ENCODE measurements at regions not wholly inside any gene's neighbourhood (a gene's known extent, or its start where the extent isn't known, plus 50 kb on each side); places are given as distances from the start of the nearest gene placed in this dataset.

- no peak for DNase-seq (ENCODE audit: low read depth in 6 of 9, low spot score in 9 of 9)
- H3K9me3 ChIP-seq (ENCODE audit: control insufficient read depth in 2 of 2, insufficient read depth in 1 of 2, low read length in 1 of 2) = no peaks in the 10 kb centered on the region
- WGBS = 55% methylated on average over 5 of the region's 5 CpGs
- no peaks in the 10 kb centered on the region for H3K4me1 ChIP-seq (ENCODE audit: control insufficient read depth in 2 of 2, insufficient read depth in 2 of 2, low read length in 2 of 2)
- no peak overlapping the region for H3K4me3 ChIP-seq (ENCODE audit: low read length in 2 of 2)
- H3K36me3 ChIP-seq (ENCODE audit: control insufficient read depth in 2 of 2, insufficient read depth in 2 of 2, low read length in 1 of 2) = no peaks in the 10 kb centered on the region
- no peaks in the 10 kb centered on the region for H3K27me3 ChIP-seq (ENCODE audit: control insufficient read depth in 2 of 2, insufficient read depth in 1 of 2, low read length in 1 of 2)
- no peak overlapping the region for H3K27ac ChIP-seq (ENCODE audit: low read depth in 1 of 2, low read length in 1 of 2)
Measured at GRCh38 chr9:107999011-107999410, 509.4 kb upstream of the KLF4 start.

- no peaks in the 10 kb centered on the region for H3K9me3 ChIP-seq (ENCODE audit: control insufficient read depth in 2 of 2, insufficient read depth in 1 of 2, low read length in 1 of 2)
- no peak overlapping the region for H3K4me3 ChIP-seq (ENCODE audit: low read length in 2 of 2)
- no peaks in the 10 kb centered on the region for H3K36me3 ChIP-seq (ENCODE audit: control insufficient read depth in 2 of 2, insufficient read depth in 2 of 2, low read length in 1 of 2)
- DNase-seq (ENCODE audit: low read depth in 6 of 9, low spot score in 9 of 9) = no peak
- no peaks in the 10 kb centered on the region for H3K4me1 ChIP-seq (ENCODE audit: control insufficient read depth in 2 of 2, insufficient read depth in 2 of 2, low read length in 2 of 2)
- 63% methylated on average over 2 of the region's 2 CpGs for WGBS
- no peaks in the 10 kb centered on the region for H3K27me3 ChIP-seq (ENCODE audit: control insufficient read depth in 2 of 2, insufficient read depth in 1 of 2, low read length in 1 of 2)
- H3K27ac ChIP-seq (ENCODE audit: low read depth in 1 of 2, low read length in 1 of 2) = no peak overlapping the region
Measured at GRCh38 chr9:107994648-107995047, 505.1 kb upstream of the KLF4 start.

- no peak overlapping the region for H3K4me3 ChIP-seq (ENCODE audit: low read length in 2 of 2)
- H3K9me3 ChIP-seq (ENCODE audit: control insufficient read depth in 2 of 2, insufficient read depth in 1 of 2, low read length in 1 of 2) = no peaks in the 10 kb centered on the region
- no peaks in the 10 kb centered on the region for H3K27me3 ChIP-seq (ENCODE audit: control insufficient read depth in 2 of 2, insufficient read depth in 1 of 2, low read length in 1 of 2)
- no peaks in the 10 kb centered on the region for H3K4me1 ChIP-seq (ENCODE audit: control insufficient read depth in 2 of 2, insufficient read depth in 2 of 2, low read length in 2 of 2)
- H3K36me3 ChIP-seq (ENCODE audit: control insufficient read depth in 2 of 2, insufficient read depth in 2 of 2, low read length in 1 of 2) = no peaks in the 10 kb centered on the region
- no peak overlapping the region for H3K27ac ChIP-seq (ENCODE audit: low read depth in 1 of 2, low read length in 1 of 2)
- 52% methylated on average over 2 of the region's 2 CpGs for WGBS
- no peak for DNase-seq (ENCODE audit: low read depth in 6 of 9, low spot score in 9 of 9)
Measured at GRCh38 chr9:107992271-107992670, 502.7 kb upstream of the KLF4 start.

- DNase-seq (ENCODE audit: low read depth in 6 of 9, low spot score in 9 of 9) = no peak
- Histone ChIP-seq H3K27me3 (ENCODE audit: control insufficient read depth in 2 of 2, insufficient read depth in 1 of 2, low read length in 1 of 2) (no peaks in the 10 kb centered on the region), H3K9me3 (ENCODE audit: control insufficient read depth in 2 of 2, insufficient read depth in 1 of 2, low read length in 1 of 2) (no peaks in the 10 kb centered on the region), H3K27ac (ENCODE audit: low read depth in 1 of 2, low read length in 1 of 2) (no peak overlapping the region), H3K4me3 (ENCODE audit: low read length in 2 of 2) (no peak overlapping the region), H3K4me1 (ENCODE audit: control insufficient read depth in 2 of 2, insufficient read depth in 2 of 2, low read length in 2 of 2) (no peaks in the 10 kb centered on the region), H3K36me3 (ENCODE audit: control insufficient read depth in 2 of 2, insufficient read depth in 2 of 2, low read length in 1 of 2) (no peaks in the 10 kb centered on the region)
- WGBS = 93% methylated on average over 4 of the region's 4 CpGs
Measured at GRCh38 chr9:107991581-107991980, 502.0 kb upstream of the KLF4 start.

GRCh38 chr9:107989544-107989943, 500.0 kb upstream of the KLF4 start:
- no peaks in the 10 kb centered on the region for H3K36me3 ChIP-seq (ENCODE audit: control insufficient read depth in 2 of 2, insufficient read depth in 2 of 2, low read length in 1 of 2)
- H3K4me3 ChIP-seq (ENCODE audit: low read length in 2 of 2) = no peak overlapping the region
- 88% methylated on average over 2 of the region's 2 CpGs for WGBS
- no peak overlapping the region for H3K27ac ChIP-seq (ENCODE audit: low read depth in 1 of 2, low read length in 1 of 2)
- H3K9me3 ChIP-seq (ENCODE audit: control insufficient read depth in 2 of 2, insufficient read depth in 1 of 2, low read length in 1 of 2) = no peaks in the 10 kb centered on the region
- no peak for DNase-seq (ENCODE audit: low read depth in 6 of 9, low spot score in 9 of 9)
- H3K27me3 ChIP-seq (ENCODE audit: control insufficient read depth in 2 of 2, insufficient read depth in 1 of 2, low read length in 1 of 2) = no peaks in the 10 kb centered on the region
- H3K4me1 ChIP-seq (ENCODE audit: control insufficient read depth in 2 of 2, insufficient read depth in 2 of 2, low read length in 2 of 2) = no peaks in the 10 kb centered on the region

GRCh38 chr9:107989099-107989498, 499.5 kb upstream of the KLF4 start:
- WGBS = 43% methylated on average over 4 of the region's 4 CpGs
- Histone ChIP-seq H3K27ac (ENCODE audit: low read depth in 1 of 2, low read length in 1 of 2) (no peak overlapping the region), H3K27me3 (ENCODE audit: control insufficient read depth in 2 of 2, insufficient read depth in 1 of 2, low read length in 1 of 2) (no peaks in the 10 kb centered on the region), H3K36me3 (ENCODE audit: control insufficient read depth in 2 of 2, insufficient read depth in 2 of 2, low read length in 1 of 2) (no peaks in the 10 kb centered on the region), H3K4me3 (ENCODE audit: low read length in 2 of 2) (no peak overlapping the region), H3K9me3 (ENCODE audit: control insufficient read depth in 2 of 2, insufficient read depth in 1 of 2, low read length in 1 of 2) (no peaks in the 10 kb centered on the region), H3K4me1 (ENCODE audit: control insufficient read depth in 2 of 2, insufficient read depth in 2 of 2, low read length in 2 of 2) (no peaks in the 10 kb centered on the region)
- DNase-seq (ENCODE audit: low read depth in 6 of 9, low spot score in 9 of 9) = no peak

- H3K4me1 ChIP-seq (ENCODE audit: control insufficient read depth in 2 of 2, insufficient read depth in 2 of 2, low read length in 2 of 2) = no peaks in the 10 kb centered on the region
- no peaks in the 10 kb centered on the region for H3K9me3 ChIP-seq (ENCODE audit: control insufficient read depth in 2 of 2, insufficient read depth in 1 of 2, low read length in 1 of 2)
- H3K4me3 ChIP-seq (ENCODE audit: low read length in 2 of 2) = no peak overlapping the region
- no peaks in the 10 kb centered on the region for H3K27me3 ChIP-seq (ENCODE audit: control insufficient read depth in 2 of 2, insufficient read depth in 1 of 2, low read length in 1 of 2)
- WGBS = 96% methylated on average over 2 of the region's 2 CpGs
- H3K27ac ChIP-seq (ENCODE audit: low read depth in 1 of 2, low read length in 1 of 2) = no peak overlapping the region
- no peaks in the 10 kb centered on the region for H3K36me3 ChIP-seq (ENCODE audit: control insufficient read depth in 2 of 2, insufficient read depth in 2 of 2, low read length in 1 of 2)
- no peak for DNase-seq (ENCODE audit: low read depth in 6 of 9, low spot score in 9 of 9)
Measured at GRCh38 chr9:107984956-107985355, 495.4 kb upstream of the KLF4 start.

GRCh38 chr9:107983762-107984161, 494.2 kb upstream of the KLF4 start:
- 94% methylated on average over 3 of the region's 3 CpGs for WGBS
- no peaks in the 10 kb centered on the region for H3K4me1 ChIP-seq (ENCODE audit: control insufficient read depth in 2 of 2, insufficient read depth in 2 of 2, low read length in 2 of 2)
- H3K36me3 ChIP-seq (ENCODE audit: control insufficient read depth in 2 of 2, insufficient read depth in 2 of 2, low read length in 1 of 2) = no peaks in the 10 kb centered on the region
- DNase-seq (ENCODE audit: low read depth in 6 of 9, low spot score in 9 of 9) = no peak
- no peak overlapping the region for H3K4me3 ChIP-seq (ENCODE audit: low read length in 2 of 2)
- H3K27ac ChIP-seq (ENCODE audit: low read depth in 1 of 2, low read length in 1 of 2) = no peak overlapping the region
- H3K9me3 ChIP-seq (ENCODE audit: control insufficient read depth in 2 of 2, insufficient read depth in 1 of 2, low read length in 1 of 2) = no peaks in the 10 kb centered on the region
- H3K27me3 ChIP-seq (ENCODE audit: control insufficient read depth in 2 of 2, insufficient read depth in 1 of 2, low read length in 1 of 2) = no peaks in the 10 kb centered on the region

DNA sequence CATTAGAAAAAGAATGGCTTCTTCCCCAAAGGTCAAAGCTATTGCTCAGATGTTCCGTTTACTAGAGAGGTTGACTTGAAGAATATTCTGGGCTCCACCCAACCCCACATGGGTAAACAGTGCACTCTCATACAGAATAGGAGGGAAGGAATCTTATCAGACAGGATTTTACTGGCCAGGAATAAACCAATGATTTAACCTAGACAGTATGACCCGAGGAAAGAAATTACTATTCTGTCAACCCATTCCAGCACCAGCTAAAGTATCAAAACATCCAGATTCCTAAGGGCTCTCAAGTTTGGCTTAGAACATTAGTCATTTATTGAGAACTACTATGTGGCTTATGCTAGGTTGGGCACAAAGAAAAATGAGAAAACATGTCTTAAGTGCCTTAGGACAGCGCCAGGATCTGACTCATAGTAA, 493.6 kb upstream of the KLF4 start:
- H3K4me3 ChIP-seq (ENCODE audit: low read length in 2 of 2) = no peak overlapping the region
- H3K27me3 ChIP-seq (ENCODE audit: control insufficient read depth in 2 of 2, insufficient read depth in 1 of 2, low read length in 1 of 2) = no peaks in the 10 kb centered on the region
- no peak overlapping the region for H3K27ac ChIP-seq (ENCODE audit: low read depth in 1 of 2, low read length in 1 of 2)
- no peak for DNase-seq (ENCODE audit: low read depth in 6 of 9, low spot score in 9 of 9)
- WGBS = 94% methylated on average over 3 of the region's 3 CpGs
- no peaks in the 10 kb centered on the region for H3K36me3 ChIP-seq (ENCODE audit: control insufficient read depth in 2 of 2, insufficient read depth in 2 of 2, low read length in 1 of 2)
- H3K4me1 ChIP-seq (ENCODE audit: control insufficient read depth in 2 of 2, insufficient read depth in 2 of 2, low read length in 2 of 2) = no peaks in the 10 kb centered on the region
- no peaks in the 10 kb centered on the region for H3K9me3 ChIP-seq (ENCODE audit: control insufficient read depth in 2 of 2, insufficient read depth in 1 of 2, low read length in 1 of 2)

DNA sequence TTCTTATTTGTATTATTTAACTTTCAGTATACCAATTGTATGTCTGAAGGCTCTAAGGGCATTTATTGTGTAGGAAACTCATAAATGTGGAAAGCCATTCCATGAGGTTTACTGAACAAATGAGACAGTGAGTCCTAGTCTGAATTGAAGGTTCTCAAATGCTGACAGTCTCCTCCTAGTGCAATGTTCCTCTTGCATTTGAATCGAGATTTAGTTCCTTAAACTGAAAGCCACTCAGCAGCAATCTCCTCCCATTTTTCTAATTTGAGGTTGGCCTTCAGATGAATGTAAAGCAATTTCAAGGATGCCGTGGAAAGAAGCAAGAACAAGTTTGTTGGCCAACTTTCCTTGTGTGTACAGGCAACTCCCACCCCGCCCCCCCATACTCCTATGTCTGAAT, 493.2 kb upstream of the KLF4 start:
- Histone ChIP-seq H3K27me3 (ENCODE audit: control insufficient read depth in 2 of 2, insufficient read depth in 1 of 2, low read length in 1 of 2) (no peaks in the 10 kb centered on the region), H3K4me3 (ENCODE audit: low read length in 2 of 2) (no peak overlapping the region), H3K27ac (ENCODE audit: low read depth in 1 of 2, low read length in 1 of 2) (no peak overlapping the region), H3K36me3 (ENCODE audit: control insufficient read depth in 2 of 2, insufficient read depth in 2 of 2, low read length in 1 of 2) (no peaks in the 10 kb centered on the region), H3K9me3 (ENCODE audit: control insufficient read depth in 2 of 2, insufficient read depth in 1 of 2, low read length in 1 of 2) (no peaks in the 10 kb centered on the region), H3K4me1 (ENCODE audit: control insufficient read depth in 2 of 2, insufficient read depth in 2 of 2, low read length in 2 of 2) (no peaks in the 10 kb centered on the region)
- WGBS = 42% methylated on average over 3 of the region's 3 CpGs
- no peak for DNase-seq (ENCODE audit: low read depth in 6 of 9, low spot score in 9 of 9)
